CD4-positive, CD25-positive, alpha-beta regulatory T cell (primary cell): ENCODE measurements at regions not wholly inside any gene's neighbourhood (a gene's known extent, or its start where the extent isn't known, plus 50 kb on each side); places are given as distances from the start of the nearest gene placed in this dataset.

Experiments
- ATAC-seq, 2 donors: fragments of 150-1000 bp; cut with Tn5 transposase; one replicate each; pipeline ENCODE4 v1.10.0; 2021; ENCODE audit warnings: low read depth in 2 of 2, moderate number of reproducible peaks in 2 of 2, moderate library complexity in 1 of 2
- DNase-seq, 3 donors: peaks; one replicate each; pipeline versions ENCODE4 v3.0.0 to v3.0.0-alpha.2; 2012 to 2022; ENCODE audit warnings: mixed read lengths in 1 of 3
- H3K27ac ChIP-seq: one replicate; pipeline ENCODE4 v1.7.0; 2013; ENCODE audit warnings: mild to moderate bottlenecking, low read length; ENCODE audit not compliant: insufficient read depth, poor library complexity, severe bottlenecking
- H3K27me3 ChIP-seq: one replicate; pipeline ENCODE4 v1.7.0; 2013; ENCODE audit warnings: low read length; ENCODE audit not compliant: control insufficient read depth, insufficient read depth
- H3K36me3 ChIP-seq: one replicate; pipeline ENCODE4 v1.7.0; 2013; ENCODE audit warnings: mild to moderate bottlenecking, low read length, moderate library complexity; ENCODE audit not compliant: control insufficient read depth, insufficient read depth
- H3K4me1 ChIP-seq: 2 replicates; pipeline ENCODE4 v1.7.0; 2013; ENCODE audit warnings: mild to moderate bottlenecking, low read length; ENCODE audit not compliant: insufficient read depth, control insufficient read depth, poor library complexity, severe bottlenecking
- H3K4me3 ChIP-seq: one replicate; pipeline ENCODE4 v1.7.0; 2013; ENCODE audit warnings: low read depth, mild to moderate bottlenecking, low read length, moderate library complexity
- H3K9me3 ChIP-seq, 2 experiments: 1 replicate in 1 of 2; 2 replicates in 1 of 2; pipeline ENCODE4 v1.7.0; 2013; ENCODE audit warnings: low read length in 2 of 2, mild to moderate bottlenecking in 1 of 2, moderate library complexity in 1 of 2; ENCODE audit not compliant: control insufficient read depth in 2 of 2
- H3K27ac Mint-ChIP-seq, 3 donors: one replicate each; pipeline ENCODE4 v1.8.0; 2020 to 2022; ENCODE audit warnings: mild to moderate bottlenecking in 3 of 3, mixed read lengths in 3 of 3, moderate library complexity in 2 of 3
- H3K27me3 Mint-ChIP-seq: one replicate; pipeline ENCODE4 v1.8.0; 2022; ENCODE audit warnings: mild to moderate bottlenecking, mixed read lengths
- H3K36me3 Mint-ChIP-seq: one replicate; pipeline ENCODE4 v1.8.0; 2020; ENCODE audit warnings: mixed read lengths
- H3K4me1 Mint-ChIP-seq, 4 donors: one replicate each; pipeline ENCODE4 v1.8.0; 2020 to 2022; ENCODE audit warnings: mixed read lengths in 4 of 4, mild to moderate bottlenecking in 1 of 4
- H3K4me3 Mint-ChIP-seq, 4 donors: one replicate each; pipeline ENCODE4 v1.8.0; 2020 to 2022; ENCODE audit warnings: mild to moderate bottlenecking in 4 of 4, mixed read lengths in 4 of 4, moderate library complexity in 3 of 4
- H3K9me3 Mint-ChIP-seq, 7 donors: one replicate each; pipeline ENCODE4 v1.8.0; 2020 to 2022; ENCODE audit warnings: mixed read lengths in 7 of 7, mild to moderate bottlenecking in 3 of 7, moderate library complexity in 2 of 7

DNA sequence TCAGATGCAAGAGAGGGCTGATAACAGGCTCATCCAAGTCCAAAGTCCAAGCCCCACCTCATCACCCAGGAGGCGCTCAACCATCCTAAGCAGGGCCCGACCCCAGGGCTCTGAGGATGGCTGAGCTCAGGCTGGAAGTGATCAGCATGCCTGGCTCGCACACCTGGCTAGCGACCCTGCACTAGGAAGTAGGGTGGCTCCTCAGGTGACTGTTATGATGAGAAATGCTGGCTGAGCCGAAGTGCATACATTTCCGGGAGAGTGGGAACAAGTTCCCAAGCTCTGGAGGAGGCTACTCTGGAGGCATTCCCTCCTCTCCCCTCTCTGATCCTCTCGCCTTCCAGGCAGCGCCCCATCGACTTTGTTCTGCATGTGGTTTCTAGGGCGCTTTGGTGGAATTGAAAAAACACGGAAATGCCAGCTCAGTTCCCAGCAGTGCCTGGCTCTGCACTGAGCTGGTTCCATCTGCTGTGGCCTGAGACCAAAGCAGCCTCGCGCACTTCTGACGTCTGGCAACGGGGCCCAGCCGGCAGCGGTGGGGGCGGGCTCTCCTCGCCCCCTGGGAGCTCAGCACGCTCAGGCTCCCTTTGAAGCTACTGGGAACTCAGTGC, 130.3 kb downstream of the IRF8 start:
- Histone ChIP-seq H3K27ac (no peak overlapping the region), H3K36me3 (no peaks in the 10 kb centered on the region), H3K27me3 (no peaks in the 10 kb centered on the region), H3K9me3 (peaks cover 5 to 6% of the 10 kb centered on the region in 2 experiments), H3K4me3 (no peak overlapping the region), H3K4me1 (no peaks in the 10 kb centered on the region)
- DNase-seq (no peak), ATAC-seq (no peak)
- H3K9me3 Mint-ChIP-seq, result peaks cover 0 to 14% (median 0%) of the 10 kb centered on the region in 7 donors
- no peak overlapping the region for H3K4me3 Mint-ChIP-seq
- no peaks in the 10 kb centered on the region for H3K36me3 Mint-ChIP-seq
- H3K27me3 Mint-ChIP-seq, result no peaks in the 10 kb centered on the region
- H3K27ac Mint-ChIP-seq, result no peak overlapping the region
- H3K4me1 Mint-ChIP-seq, result no peaks in the 10 kb centered on the region

DNA sequence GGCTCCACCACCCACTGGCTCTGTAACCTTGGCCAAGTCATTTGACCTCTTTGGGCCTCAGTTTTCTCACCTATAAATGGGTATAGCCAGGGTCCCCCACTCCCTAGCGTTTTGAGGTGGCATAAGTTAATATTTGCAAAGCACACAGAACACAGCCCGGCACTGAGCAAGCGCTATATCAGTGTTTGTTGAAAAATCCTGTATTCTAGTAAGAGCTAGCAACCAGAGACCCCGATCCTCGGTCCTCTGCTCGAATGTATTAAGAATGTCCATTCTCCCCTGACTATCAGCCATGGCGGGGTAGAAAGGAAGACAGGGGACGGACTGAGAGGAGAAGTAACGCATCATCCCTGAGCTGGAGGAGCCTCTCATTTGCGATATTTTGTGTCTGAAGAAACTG, 131.2 kb downstream of the IRF8 start:
- Histone ChIP-seq H3K27ac (no peak overlapping the region), H3K4me1 (no peaks in the 10 kb centered on the region), H3K36me3 (no peaks in the 10 kb centered on the region), H3K27me3 (no peaks in the 10 kb centered on the region), H3K9me3 (no peaks in the 10 kb centered on the region), H3K4me3 (no peak overlapping the region)
- Mint-ChIP-seq H3K27ac (no peak overlapping the region), H3K27me3 (no peaks in the 10 kb centered on the region), H3K4me1 (no peaks in the 10 kb centered on the region), H3K4me3 (no peak overlapping the region), H3K36me3 (no peaks in the 10 kb centered on the region), H3K9me3 (peaks cover 0 to 6% (median 0%) of the 10 kb centered on the region in 7 donors)
- DNase-seq, result no peak
- ATAC-seq, result no peak

DNA sequence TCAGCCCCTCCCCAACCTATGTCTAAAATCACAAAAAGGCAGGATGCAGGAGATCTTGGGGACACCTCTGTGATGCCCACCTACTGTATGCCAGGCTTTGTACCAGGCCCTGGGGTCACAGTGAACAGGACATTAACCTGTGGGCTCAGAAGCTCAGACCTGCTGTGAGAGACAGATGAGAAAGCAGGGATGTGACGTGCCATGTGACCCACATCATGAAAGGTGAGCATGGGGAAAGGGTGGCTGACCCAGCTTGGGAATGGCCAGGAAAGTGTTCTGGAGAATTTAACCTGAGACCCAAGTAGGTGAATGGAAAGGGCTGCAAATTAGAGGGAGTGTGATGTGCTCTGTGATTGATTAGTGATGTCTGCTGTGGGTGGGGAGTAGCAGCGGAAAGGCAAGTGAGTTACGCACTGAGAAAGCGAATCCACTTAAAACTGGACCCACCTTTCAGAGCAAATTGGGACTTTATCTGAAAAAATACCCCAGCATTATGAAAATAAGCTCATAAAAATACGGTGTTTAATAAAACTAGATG, 132.2 kb downstream of the IRF8 start:
- no peaks in the 10 kb centered on the region for H3K9me3 ChIP-seq
- H3K27ac ChIP-seq, result no peak overlapping the region
- no peak for ATAC-seq
- no peaks in the 10 kb centered on the region for H3K4me1 ChIP-seq
- no peak overlapping the region for H3K4me3 ChIP-seq
- Mint-ChIP-seq H3K9me3 (peaks cover 0 to 3% (median 0%) of the 10 kb centered on the region in 7 donors), H3K4me3 (no peak overlapping the region), H3K36me3 (no peaks in the 10 kb centered on the region), H3K27me3 (no peaks in the 10 kb centered on the region), H3K27ac (no peak overlapping the region), H3K4me1 (no peaks in the 10 kb centered on the region)
- no peaks in the 10 kb centered on the region for H3K36me3 ChIP-seq
- DNase-seq, result no peak
- no peaks in the 10 kb centered on the region for H3K27me3 ChIP-seq

DNA sequence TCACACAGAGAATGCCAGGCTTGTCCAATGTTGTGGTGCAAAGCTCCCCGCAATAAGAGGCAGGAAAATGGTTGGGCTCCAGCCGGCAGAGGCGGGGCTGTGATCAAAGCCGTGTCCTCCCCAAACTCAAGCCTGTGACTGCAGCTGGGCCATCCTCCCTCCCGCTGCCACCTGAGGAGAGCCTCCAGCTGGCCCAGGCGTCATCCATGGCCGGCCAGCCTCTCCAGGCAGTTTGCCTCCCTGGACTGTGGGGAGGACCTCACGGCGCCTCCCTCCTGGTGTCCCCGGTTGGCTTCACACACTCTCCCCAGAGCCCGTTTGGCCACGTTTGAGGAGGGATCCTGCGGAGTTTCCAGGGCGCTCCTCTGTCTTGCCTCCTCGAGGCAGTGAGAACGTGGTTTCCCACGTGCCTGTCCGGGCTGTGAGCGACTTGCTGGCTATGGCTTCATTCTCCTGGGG, 134.1 kb downstream of the IRF8 start:
- H3K4me1 ChIP-seq, result no peaks in the 10 kb centered on the region
- ATAC-seq (no peak), DNase-seq (no peak)
- no peaks in the 10 kb centered on the region for H3K4me1 Mint-ChIP-seq
- H3K9me3 Mint-ChIP-seq, result peaks cover 0 to 1% (median 0%) of the 10 kb centered on the region in 7 donors
- no peaks in the 10 kb centered on the region for H3K27me3 Mint-ChIP-seq
- no peaks in the 10 kb centered on the region for H3K27me3 ChIP-seq
- no peak overlapping the region for H3K27ac ChIP-seq
- H3K27ac Mint-ChIP-seq, result no peak overlapping the region
- H3K4me3 ChIP-seq, result no peak overlapping the region
- no peaks in the 10 kb centered on the region for H3K36me3 ChIP-seq
- no peaks in the 10 kb centered on the region for H3K36me3 Mint-ChIP-seq
- H3K9me3 ChIP-seq, result no peaks in the 10 kb centered on the region
- H3K4me3 Mint-ChIP-seq, result no peak overlapping the region

DNA sequence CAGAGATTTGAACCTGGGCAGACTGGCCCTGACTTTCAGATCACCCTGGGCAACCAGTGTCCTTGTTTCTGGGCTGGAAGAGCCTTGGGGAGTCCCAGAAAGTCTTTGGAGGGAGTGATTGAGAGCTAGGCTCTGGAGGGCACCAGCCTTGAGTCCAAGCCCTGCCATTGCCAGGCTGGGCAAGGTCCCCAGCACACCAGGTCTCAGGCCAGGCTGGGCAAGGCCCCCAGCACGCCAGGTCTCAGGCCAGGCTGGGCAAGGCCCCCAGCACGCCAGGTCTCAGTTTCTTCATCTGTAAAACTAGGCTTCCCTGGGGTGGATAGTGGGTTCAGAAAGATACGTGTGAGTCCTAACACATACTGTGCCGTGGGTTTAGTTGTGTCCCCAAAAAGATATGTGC, 135.0 kb downstream of the IRF8 start:
- Mint-ChIP-seq H3K27me3 (no peaks in the 10 kb centered on the region), H3K4me1 (no peaks in the 10 kb centered on the region), H3K9me3 (peaks cover 0 to 1% (median 0%) of the 10 kb centered on the region in 7 donors), H3K36me3 (no peaks in the 10 kb centered on the region), H3K4me3 (no peak overlapping the region), H3K27ac (no peak overlapping the region)
- Histone ChIP-seq H3K27ac (no peak overlapping the region), H3K4me1 (no peaks in the 10 kb centered on the region), H3K36me3 (no peaks in the 10 kb centered on the region), H3K9me3 (no peaks in the 10 kb centered on the region), H3K27me3 (no peaks in the 10 kb centered on the region), H3K4me3 (no peak overlapping the region)
- DNase-seq (no peak), ATAC-seq (no peak)

DNA sequence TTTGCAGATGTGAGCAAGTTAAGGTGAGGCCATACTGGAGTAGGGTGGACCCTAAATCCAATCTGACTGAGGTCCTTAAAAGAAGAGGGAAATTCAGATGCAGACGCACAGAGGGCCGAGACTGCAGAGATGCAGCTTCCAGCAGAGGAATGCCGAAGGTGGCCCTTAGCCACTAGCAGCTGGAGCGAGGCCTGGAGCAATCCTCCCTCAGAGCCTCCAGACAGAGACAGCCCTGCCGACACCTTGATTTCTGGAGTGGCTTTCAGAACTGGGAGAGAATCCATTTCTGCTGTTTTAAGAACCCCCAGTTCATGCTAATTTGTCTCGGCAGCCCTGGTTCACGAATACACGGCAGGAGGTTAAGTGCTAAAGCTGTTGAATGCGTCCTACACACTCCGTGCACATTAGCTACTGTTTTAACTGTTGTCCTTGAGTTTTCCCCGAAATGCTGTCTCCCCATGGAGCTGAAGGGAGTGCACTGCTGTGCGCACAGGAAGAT, 135.5 kb downstream of the IRF8 start:
- Histone ChIP-seq H3K27me3 (no peaks in the 10 kb centered on the region), H3K4me1 (no peaks in the 10 kb centered on the region), H3K27ac (no peak overlapping the region), H3K36me3 (no peaks in the 10 kb centered on the region), H3K9me3 (no peaks in the 10 kb centered on the region), H3K4me3 (no peak overlapping the region)
- Mint-ChIP-seq H3K27ac (no peak overlapping the region), H3K27me3 (no peaks in the 10 kb centered on the region), H3K9me3 (peaks cover 0 to 1% (median 0%) of the 10 kb centered on the region in 7 donors), H3K4me3 (no peak overlapping the region), H3K4me1 (no peaks in the 10 kb centered on the region), H3K36me3 (no peaks in the 10 kb centered on the region)
- DNase-seq (no peak), ATAC-seq (no peak)

DNA sequence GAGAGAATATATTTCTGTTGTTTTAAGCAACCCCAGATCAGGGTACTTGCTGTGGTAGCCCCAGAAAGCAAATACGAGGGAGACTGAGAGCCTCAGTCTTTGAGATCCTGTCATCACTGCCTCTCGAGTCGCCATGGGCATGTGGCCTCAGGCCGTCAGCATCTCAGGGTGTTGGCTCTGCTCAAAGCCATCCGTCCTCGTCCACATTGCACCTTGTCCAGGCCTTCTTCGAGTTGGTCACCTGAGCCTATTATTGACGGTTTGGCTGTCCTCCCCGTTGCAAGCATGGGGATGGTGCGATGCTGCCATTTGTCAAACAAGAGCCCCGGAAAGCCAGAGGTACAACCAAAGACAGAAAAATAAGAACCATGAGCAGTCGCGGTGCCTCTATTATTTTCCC, 136.9 kb downstream of the IRF8 start:
- Mint-ChIP-seq H3K36me3 (no peaks in the 10 kb centered on the region), H3K4me3 (no peak overlapping the region), H3K9me3 (no peaks in the 10 kb centered on the region), H3K4me1 (no peaks in the 10 kb centered on the region), H3K27me3 (no peaks in the 10 kb centered on the region), H3K27ac (no peak overlapping the region)
- Histone ChIP-seq H3K4me1 (no peaks in the 10 kb centered on the region), H3K9me3 (no peaks in the 10 kb centered on the region), H3K27ac (no peak overlapping the region), H3K27me3 (no peaks in the 10 kb centered on the region), H3K36me3 (no peaks in the 10 kb centered on the region), H3K4me3 (no peak overlapping the region)
- ATAC-seq (no peak), DNase-seq (no peak)
